Kidney epithelial cell (primary cell): ENCODE measurements at regions not wholly inside any gene's neighbourhood (a gene's known extent, or its start where the extent isn't known, plus 50 kb on each side); places are given as distances from the start of the nearest gene placed in this dataset.
"Not testable (repeated sequence)": the region's sequence is repeated elsewhere in the genome, so short reads cannot be mapped to it uniquely, and the experiment has no call there.

ENCODE experiments used
- DNase-seq: peaks from one replicate; pipeline ENCODE4 v3.0.0-alpha.2; 2010; ENCODE audit warnings: low read depth
- H3K27me3 ChIP-seq: 2 replicates; pipeline ENCODE4 v1.6.0; 2011; ENCODE audit warnings: low read length; ENCODE audit not compliant: control insufficient read depth, insufficient read depth
- H3K36me3 ChIP-seq: 2 replicates; pipeline ENCODE4 v1.5.1; 2011; ENCODE audit warnings: low read length; ENCODE audit not compliant: control insufficient read depth, insufficient read depth
- H3K4me3 ChIP-seq: 2 replicates; pipeline ENCODE4 v1.5.1; 2011; ENCODE audit warnings: low read depth, mild to moderate bottlenecking, control low read depth, low read length
- CTCF ChIP-seq: IDR thresholded peaks from 2 replicates; pipeline ENCODE4 v1.5.1; 2011; ENCODE audit warnings: mild to moderate bottlenecking, moderate library complexity, low read length, control low read depth, inconsistent platforms; ENCODE audit not compliant: insufficient read depth, poor library complexity, severe bottlenecking

GRCh38 chr5:99763021-99763774 is 772.0 kb upstream of the FAM174A start:
- DNase-seq, result no peak
- Histone ChIP-seq H3K36me3 (no peaks in the 10 kb centered on the region), H3K4me3 (no peak overlapping the region), H3K27me3 (no peaks in the 10 kb centered on the region)
- TF ChIP-seq CTCF, result no peak

- TF ChIP-seq CTCF, result no peak
- Histone ChIP-seq H3K27me3 (no peaks in the 10 kb centered on the region), H3K36me3 (no peaks in the 10 kb centered on the region), H3K4me3 (no peak overlapping the region)
- DNase-seq, result no peak
Observed at GRCh38 chr5:99747342-99747741, 787.8 kb upstream of the FAM174A start.

GRCh38 chr5:99733146-99733545 is 802.0 kb upstream of the FAM174A start:
- not testable (repeated sequence) for H3K27me3 ChIP-seq, DNase-seq, H3K36me3 ChIP-seq, H3K4me3 ChIP-seq

GRCh38 chr5:99730653-99731052 is 801.8 kb upstream of the CHD1 start:
- DNase-seq, H3K4me3 ChIP-seq, H3K27me3 ChIP-seq, H3K36me3 ChIP-seq: not testable (repeated sequence)

GRCh38 chr5:99724732-99725290 is 796.0 kb upstream of the CHD1 start:
- H3K36me3 ChIP-seq, result no peaks in the 10 kb centered on the region
- no peak for TF ChIP-seq CTCF
- H3K27me3 ChIP-seq, result no peaks in the 10 kb centered on the region
- no peak overlapping the region for H3K4me3 ChIP-seq
- DNase-seq, result no peak

- Histone ChIP-seq H3K36me3 (no peaks in the 10 kb centered on the region), H3K27me3 (no peaks in the 10 kb centered on the region), H3K4me3 (no peak overlapping the region)
- TF ChIP-seq CTCF, result no peak
- no peak for DNase-seq
Observed at GRCh38 chr5:99721506-99721905, 792.7 kb upstream of the CHD1 start.

- no peak overlapping the region for H3K4me3 ChIP-seq
- no peak for DNase-seq
- no peaks in the 10 kb centered on the region for H3K27me3 ChIP-seq
- no peaks in the 10 kb centered on the region for H3K36me3 ChIP-seq
- TF ChIP-seq CTCF, result peak; percentile 10
Observed at GRCh38 chr5:99715921-99716320, 787.1 kb upstream of the CHD1 start.
